HEK293T (cell line): ENCODE measurements at regions not wholly inside any gene's neighbourhood (a gene's known extent, or its start where the extent isn't known, plus 50 kb on each side); places are given as distances from the start of the nearest gene placed in this dataset.

Experiments used
- ELF4 ChIP-seq: fragments of 450-650 bp; IDR thresholded peaks from 2 replicates; pipeline ENCODE4 v1.6.1; 2017; ENCODE audit warnings: antibody characterized with exemption
- FOXA1 ChIP-seq: fragments of 450-650 bp; IDR thresholded peaks from 2 replicates; pipeline ENCODE4 v1.6.1; 2016; ENCODE audit warnings: mild to moderate bottlenecking
- PKNOX1 ChIP-seq: fragments of 450-650 bp; IDR thresholded peaks from 2 replicates; pipeline ENCODE4 v1.6.1; 2016

- TF ChIP-seq FOXA1, result no peak
- TF ChIP-seq PKNOX1, result no peak
- TF ChIP-seq ELF4, result no peak
These were observed 439.0 kb upstream of the STXBP6 start for GRCh38 chr14:25488961-25489360.
